ENCODE measurements at regions not wholly inside any gene's neighbourhood (a gene's known extent, or its start where the extent isn't known, plus 50 kb on each side); places are given as distances from the start of the nearest gene placed in this dataset.
"Not testable (repeated sequence)": the region's sequence is repeated elsewhere in the genome, so short reads cannot be mapped to it uniquely, and the experiment has no call there.

GRCh38 chr2:235399895-235400294 lies 93.9 kb upstream of the AGAP1 start:
- DNase-seq (ENCODE audit: low spot score) = no peak

GRCh38 chr2:235402422-235402821 lies 91.4 kb upstream of the AGAP1 start:
- DNase-seq (ENCODE audit: low spot score) = no peak

- DNase-seq (ENCODE audit: low spot score) = no peak
Observed at GRCh38 chr2:235405612-235406361, 88.1 kb upstream of the AGAP1 start.

GRCh38 chr2:235406430-235406829 lies 87.4 kb upstream of the AGAP1 start:
- DNase-seq (ENCODE audit: low spot score) = no peak

- DNase-seq (ENCODE audit: low spot score) = no peak
Observed at GRCh38 chr2:235411905-235412485, 81.8 kb upstream of the AGAP1 start.

- peak; percentile 17 for DNase-seq (ENCODE audit: low spot score)
Observed at GRCh38 chr2:235413064-235413463, 80.8 kb upstream of the AGAP1 start.

GRCh38 chr2:235414422-235414821 lies 79.4 kb upstream of the AGAP1 start:
- DNase-seq (ENCODE audit: low spot score) = peak; percentile 12

- peak; percentile 69 for DNase-seq (ENCODE audit: low spot score)
Observed at GRCh38 chr2:235416858-235417499, 76.9 kb upstream of the AGAP1 start.

- no peak for DNase-seq (ENCODE audit: low spot score)
Observed at GRCh38 chr2:235418918-235419317, 74.9 kb upstream of the AGAP1 start.

GRCh38 chr2:235419996-235420395 lies 73.8 kb upstream of the AGAP1 start:
- DNase-seq (ENCODE audit: low spot score) = no peak

- no peak for DNase-seq (ENCODE audit: low spot score)
Observed at GRCh38 chr2:235421618-235422017, 72.2 kb upstream of the AGAP1 start.

- DNase-seq (ENCODE audit: low spot score) = no peak
Observed at GRCh38 chr2:235430366-235431083, 63.3 kb upstream of the AGAP1 start.

- DNase-seq (ENCODE audit: low spot score) = peak; percentile 23
Observed at GRCh38 chr2:235432741-235433520, 60.9 kb upstream of the AGAP1 start.

- DNase-seq (ENCODE audit: low spot score) = peak; percentile 51
Observed at GRCh38 chr2:235433860-235434259, 60.0 kb upstream of the AGAP1 start.

- DNase-seq (ENCODE audit: low spot score) = no peak
Observed at GRCh38 chr2:235439959-235440662, 53.7 kb upstream of the AGAP1 start.

- not testable (repeated sequence) for DNase-seq (ENCODE audit: low spot score)
Observed at GRCh38 chr2:235443580-235443979, 50.3 kb upstream of the AGAP1 start.

All from kidney tubule cell (primary cell).